ENCODE measurements at regions not wholly inside any gene's neighbourhood (a gene's known extent, or its start where the extent isn't known, plus 50 kb on each side); places are given as distances from the start of the nearest gene placed in this dataset.

GRCh38 chr4:12588582-12588981 lies 895.6 kb downstream of the RAB28 start:
- H3K4me2 ChIP-seq (replicated peaks; ENCODE audit: extremely low read depth, low read length, poor library complexity, severe bottlenecking): no peak overlapping the region
- H3K9me3 ChIP-seq (replicated peaks in 1 of 2; ENCODE audit: control insufficient read depth in 1 of 2, insufficient read depth in 1 of 2, low read length in 2 of 2): no peaks in the 10 kb centered on the region
- Mint-ChIP-seq H3K4me1 (no peaks in the 10 kb centered on the region), H3K27me3 (ENCODE audit: low read depth in 3 of 3) (peaks cover 0 to 2% (median 0%) of the 10 kb centered on the region in 3 donors), H3K36me3 (no peaks in the 10 kb centered on the region), H3K27ac (no peak overlapping the region), H3K9me3 (peaks cover 0 to 6% (median 0%) of the 10 kb centered on the region in 7 donors), H3K4me3 (no peak overlapping the region)
- no peak for DNase-seq
- no peak overlapping the region for H3K4me3 ChIP-seq (replicated peaks in 1 of 3; ENCODE audit: low read depth in 2 of 3, low read length in 3 of 3)
- no peaks in the 10 kb centered on the region for H3K27me3 ChIP-seq (ENCODE audit: control insufficient read depth in 2 of 2, insufficient read depth in 2 of 2, low read length in 2 of 2)
- TF ChIP-seq CTCF (IDR thresholded peaks at IDR 0.05): no peak
- no peaks in the 10 kb centered on the region for H3K36me3 ChIP-seq (replicated peaks in 1 of 2; ENCODE audit: control insufficient read depth in 1 of 2, insufficient read depth in 2 of 2, low read length in 2 of 2)
- no peaks in the 10 kb centered on the region for H3K79me2 ChIP-seq (ENCODE audit: insufficient read depth, low read length)
- H2AFZ ChIP-seq (ENCODE audit: insufficient read depth, low read depth, low read length, poor library complexity, severe bottlenecking): no peak overlapping the region
- no peaks in the 10 kb centered on the region for H4K20me1 ChIP-seq (ENCODE audit: insufficient read depth, low read length)
- no peak overlapping the region for H3K9ac ChIP-seq (ENCODE audit: insufficient read depth, low read length, poor library complexity, severe bottlenecking)
- no peaks in the 10 kb centered on the region for H3K4me1 ChIP-seq (ENCODE audit: control insufficient read depth in 1 of 2, insufficient read depth in 2 of 2, low read length in 2 of 2)
- intact Hi-C loops (cut with micrococcal nuclease): no loop called here
- H3K27ac ChIP-seq (ENCODE audit: low read depth in 1 of 2, low read length in 2 of 2): no peak overlapping the region

- H3K4me3 Mint-ChIP-seq: no peak overlapping the region
- intact Hi-C loops (cut with micrococcal nuclease): no loop called here
- no peak overlapping the region for H3K9ac ChIP-seq (ENCODE audit: insufficient read depth, low read length, poor library complexity, severe bottlenecking)
Measured at GRCh38 chr4:12586242-12587006, 897.7 kb downstream of the RAB28 start.

More at GRCh38 chr4:12586242-12587006, 897.7 kb downstream of the RAB28 start:
- Histone ChIP-seq H3K9me3 (replicated peaks in 1 of 2; ENCODE audit: control insufficient read depth in 1 of 2, insufficient read depth in 1 of 2, low read length in 2 of 2) (no peaks in the 10 kb centered on the region), H3K4me3 (replicated peaks in 1 of 3; ENCODE audit: low read depth in 2 of 3, low read length in 3 of 3) (no peak overlapping the region), H3K27me3 (ENCODE audit: control insufficient read depth in 2 of 2, insufficient read depth in 2 of 2, low read length in 2 of 2) (no peaks in the 10 kb centered on the region), H3K27ac (ENCODE audit: low read depth in 1 of 2, low read length in 2 of 2) (no peak overlapping the region), H4K20me1 (ENCODE audit: insufficient read depth, low read length) (no peaks in the 10 kb centered on the region), H3K79me2 (ENCODE audit: insufficient read depth, low read length) (no peaks in the 10 kb centered on the region), H2AFZ (ENCODE audit: insufficient read depth, low read depth, low read length, poor library complexity, severe bottlenecking) (no peak overlapping the region), H3K4me1 (ENCODE audit: control insufficient read depth in 1 of 2, insufficient read depth in 2 of 2, low read length in 2 of 2) (no peaks in the 10 kb centered on the region), H3K4me2 (replicated peaks; ENCODE audit: extremely low read depth, low read length, poor library complexity, severe bottlenecking) (no peak overlapping the region), H3K36me3 (replicated peaks in 1 of 2; ENCODE audit: control insufficient read depth in 1 of 2, insufficient read depth in 2 of 2, low read length in 2 of 2) (no peaks in the 10 kb centered on the region)
- Mint-ChIP-seq H3K9me3 (peaks cover 0 to 4% (median 0%) of the 10 kb centered on the region in 7 donors), H3K4me1 (no peaks in the 10 kb centered on the region), H3K36me3 (no peaks in the 10 kb centered on the region), H3K27ac (no peak overlapping the region), H3K27me3 (ENCODE audit: low read depth in 3 of 3) (peaks cover 0 to 2% (median 0%) of the 10 kb centered on the region in 3 donors)
- no peak for TF ChIP-seq CTCF (IDR thresholded peaks at IDR 0.05)
- DNase-seq: no peak
- 100% methylated on average over 2 of the region's 6 CpGs for WGBS (ENCODE audit: insufficient coverage)
